Keratinocyte (primary cell): ENCODE measurements at regions not wholly inside any gene's neighbourhood (a gene's known extent, or its start where the extent isn't known, plus 50 kb on each side); places are given as distances from the start of the nearest gene placed in this dataset.

Experiments used
- DNase-seq: peaks from one replicate; pipeline ENCODE4 v3.0.0-alpha.2; 2011; ENCODE audit warnings: low read depth, missing footprints, low spot score
- FAIRE-seq: peaks from 2 replicates; lab custom pipeline; 2011; peaks lifted over from hg19 to GRCh38; lab: Jason Lieb, UNC
- H2AFZ ChIP-seq: 2 replicates; pipeline ENCODE4 v1.6.0; 2012; ENCODE audit warnings: low read length, control low read depth, inconsistent platforms; ENCODE audit not compliant: control insufficient read depth
- H3K27ac ChIP-seq: 2 replicates; pipeline ENCODE4 v1.5.1; 2011; ENCODE audit warnings: low read length; ENCODE audit not compliant: control insufficient read depth, insufficient read depth
- H3K27me3 ChIP-seq: 3 replicates; pipeline ENCODE4 v1.6.0; 2011; ENCODE audit warnings: low read length; ENCODE audit not compliant: control insufficient read depth, insufficient read depth; ENCODE audit errors: extremely low read depth
- H3K36me3 ChIP-seq, 2 experiments: 2 replicates in 1 of 2; 3 replicates in 1 of 2; pipeline ENCODE4 v1.5.1; 2011; ENCODE audit warnings: low read length in 2 of 2, mild to moderate bottlenecking in 1 of 2; ENCODE audit not compliant: control insufficient read depth in 2 of 2, insufficient read depth in 2 of 2; ENCODE audit errors: extremely low read depth in 1 of 2
- H3K4me1 ChIP-seq: 3 replicates; pipeline ENCODE4 v1.5.1; 2011; ENCODE audit warnings: low read length; ENCODE audit not compliant: control insufficient read depth, insufficient read depth; ENCODE audit errors: extremely low read depth
- H3K4me2 ChIP-seq: 3 replicates; pipeline ENCODE4 v1.6.0; 2011; ENCODE audit warnings: low read depth, low read length; ENCODE audit not compliant: control insufficient read depth, insufficient read depth; ENCODE audit errors: extremely low read depth
- H3K4me3 ChIP-seq, 3 experiments: fragments of 200-600 bp in 1 of 3; sonication (generic) in 1 of 3; 2 replicates in 2 of 3; 3 replicates in 1 of 3; pipeline ENCODE4 v1.5.1; 2011 to 2016; ENCODE audit warnings: low read length in 3 of 3, mild to moderate bottlenecking in 3 of 3, control low read depth in 2 of 3, inconsistent platforms in 1 of 3, low read depth in 1 of 3, mixed read lengths in 1 of 3, mixed run types in 1 of 3, moderate library complexity in 1 of 3; ENCODE audit not compliant: control insufficient read depth in 2 of 3, insufficient read depth in 2 of 3; ENCODE audit errors: extremely low read depth in 1 of 3
- H3K79me2 ChIP-seq: 2 replicates; pipeline ENCODE4 v1.6.0; 2012; ENCODE audit warnings: low read length; ENCODE audit not compliant: control insufficient read depth, insufficient read depth
- H3K9ac ChIP-seq: 3 replicates; pipeline ENCODE4 v1.6.0; 2011; ENCODE audit warnings: low read length; ENCODE audit not compliant: control insufficient read depth, insufficient read depth; ENCODE audit errors: extremely low read depth
- H3K9me1 ChIP-seq: 3 replicates; pipeline ENCODE4 v1.6.0; 2011; ENCODE audit warnings: low read length; ENCODE audit not compliant: control insufficient read depth, insufficient read depth; ENCODE audit errors: extremely low read depth
- H3K9me3 ChIP-seq: 2 replicates; pipeline ENCODE4 v1.5.1; 2012; ENCODE audit warnings: low read depth, low read length; ENCODE audit not compliant: control insufficient read depth
- H4K20me1 ChIP-seq: 3 replicates; pipeline ENCODE4 v1.6.0; 2011; ENCODE audit warnings: low read length; ENCODE audit not compliant: control insufficient read depth, insufficient read depth; ENCODE audit errors: extremely low read depth
- CTCF ChIP-seq, 3 experiments: IDR thresholded peaks in 1 of 3; conservative IDR thresholded peaks in 1 of 3; optimal IDR thresholded peaks in 1 of 3; 2 replicates in 2 of 3; 3 replicates in 1 of 3; pipeline versions ENCODE3 to v1.5.1; 2011; ENCODE audit warnings: low read length in 3 of 3, mild to moderate bottlenecking in 3 of 3, moderate library complexity in 2 of 3, control low read depth in 1 of 3, inconsistent platforms in 1 of 3; ENCODE audit not compliant: insufficient read depth in 2 of 3; ENCODE audit errors: extremely low read depth in 1 of 3
- EZH2 ChIP-seq: IDR thresholded peaks from one replicate; pipeline ENCODE4 v1.6.1; 2012; ENCODE audit warnings: inconsistent platforms, mild to moderate bottlenecking, low read length, moderate library complexity
- dilution Hi-C: fragments of 300-500 bp; cut with MboI; formaldehyde crosslinking; loops from one replicate; pipeline ENCODE4 v1.7.0; 2020; ENCODE audit warnings: low sequenced_read_pairs; ENCODE audit not compliant: extremely low pct_ligation_motif_present

- Histone ChIP-seq H3K36me3 (no peaks in the 10 kb centered on the region), H3K9me1 (no peaks in the 10 kb centered on the region), H3K9me3 (no peaks in the 10 kb centered on the region), H2AFZ (no peak overlapping the region), H3K79me2 (no peaks in the 10 kb centered on the region), H4K20me1 (no peaks in the 10 kb centered on the region), H3K4me1 (no peaks in the 10 kb centered on the region), H3K27ac (no peak overlapping the region), H3K4me2 (no peak overlapping the region), H3K27me3 (no peaks in the 10 kb centered on the region), H3K9ac (no peak overlapping the region), H3K4me3 (no peak overlapping the region)
- TF ChIP-seq CTCF (optimal IDR thresholded peaks at IDR 0.05 in 1 of 3, IDR thresholded peaks at IDR 0.05 in 1 of 3, conservative IDR thresholded peaks at IDR 0.05 in 1 of 3; ENCODE audit: extremely low read depth in 1 of 3, insufficient read depth in 2 of 3, low read length in 3 of 3) (no peak), EZH2 (no peak)
- DNase-seq (no peak), FAIRE-seq (no peak)
- dilution Hi-C loops, result no loop called here
These were observed 175.8 kb upstream of the FTMT start for GRCh38 chr5:121675924-121676323.

- FAIRE-seq (no peak), DNase-seq (no peak)
- dilution Hi-C loops, result no loop called here
- TF ChIP-seq CTCF (optimal IDR thresholded peaks at IDR 0.05 in 1 of 3, IDR thresholded peaks at IDR 0.05 in 1 of 3, conservative IDR thresholded peaks at IDR 0.05 in 1 of 3; ENCODE audit: extremely low read depth in 1 of 3, insufficient read depth in 2 of 3, low read length in 3 of 3), result no peak
- TF ChIP-seq EZH2, result no peak
- H4K20me1 ChIP-seq, result no peaks in the 10 kb centered on the region
- H3K27ac ChIP-seq, result no peak overlapping the region
- no peaks in the 10 kb centered on the region for H3K36me3 ChIP-seq
- H3K9me1 ChIP-seq, result no peaks in the 10 kb centered on the region
- H3K4me1 ChIP-seq, result no peaks in the 10 kb centered on the region
- no peak overlapping the region for H2AFZ ChIP-seq
- no peaks in the 10 kb centered on the region for H3K79me2 ChIP-seq
- H3K4me3 ChIP-seq, result no peak overlapping the region
- no peaks in the 10 kb centered on the region for H3K9me3 ChIP-seq
- no peak overlapping the region for H3K9ac ChIP-seq
- H3K4me2 ChIP-seq, result no peak overlapping the region
- no peaks in the 10 kb centered on the region for H3K27me3 ChIP-seq
These were observed 170.3 kb upstream of the FTMT start for GRCh38 chr5:121681229-121681855.
